CD14-positive monocyte (primary cell): ENCODE measurements at regions not wholly inside any gene's neighbourhood (a gene's known extent, or its start where the extent isn't known, plus 50 kb on each side); places are given as distances from the start of the nearest gene placed in this dataset.

ENCODE experiments used
- DNase-seq, 3 donors: peaks; one replicate each; pipeline ENCODE4 v3.0.0-alpha.2; 2011 to 2022
- H2AFZ ChIP-seq: 2 replicates; pipeline ENCODE4 v1.6.0; 2012; ENCODE audit warnings: mild to moderate bottlenecking, low read depth, low read length, inconsistent platforms; ENCODE audit not compliant: insufficient read depth, poor library complexity, severe bottlenecking
- H3K27ac ChIP-seq, 2 donors: 1 replicate in 1 of 2; 2 replicates in 1 of 2; pipeline ENCODE4 v1.5.1; 2012 to 2013; ENCODE audit warnings: low read length in 2 of 2, control low read depth in 1 of 2, inconsistent platforms in 1 of 2, low read depth in 1 of 2, mild to moderate bottlenecking in 1 of 2
- H3K27me3 ChIP-seq, 2 donors: one replicate each; pipeline versions ENCODE4 v1.6.0 to v1.6.1; 2011 to 2013; ENCODE audit warnings: low read length in 2 of 2; ENCODE audit not compliant: control insufficient read depth in 2 of 2, insufficient read depth in 2 of 2
- H3K36me3 ChIP-seq, 2 donors: replicated peaks in 1 of 2; 1 replicate in 1 of 2; 2 replicates in 1 of 2; pipeline versions ENCODE4 v1.5.1 to v1.6.1; 2012 to 2013; ENCODE audit warnings: low read length in 2 of 2, control low read depth in 1 of 2, inconsistent platforms in 1 of 2, mild to moderate bottlenecking in 1 of 2; ENCODE audit not compliant: insufficient read depth in 2 of 2, control insufficient read depth in 1 of 2
- H3K4me1 ChIP-seq, 2 donors: 1 replicate in 1 of 2; 2 replicates in 1 of 2; pipeline versions ENCODE4 v1.5.1 to v1.6.1; 2012 to 2013; ENCODE audit warnings: low read length in 2 of 2, control low read depth in 1 of 2, inconsistent platforms in 1 of 2, mild to moderate bottlenecking in 1 of 2, moderate library complexity in 1 of 2; ENCODE audit not compliant: insufficient read depth in 2 of 2, control insufficient read depth in 1 of 2
- H3K4me2 ChIP-seq: replicated peaks from 2 replicates; pipeline ENCODE3; 2012; ENCODE audit warnings: low read length, moderate library complexity, mild to moderate bottlenecking; ENCODE audit not compliant: poor library complexity, severe bottlenecking; ENCODE audit errors: extremely low read depth
- H3K4me3 ChIP-seq, 3 experiments: fragments of 200-600 bp in 1 of 3; sonication (generic) in 1 of 3; replicated peaks in 1 of 3; 1 replicate in 2 of 3; 2 replicates in 1 of 3; pipeline ENCODE4 v1.5.1; 2011 to 2013; ENCODE audit warnings: low read length in 3 of 3, mild to moderate bottlenecking in 3 of 3, control low read depth in 2 of 3, low read depth in 2 of 3, inconsistent platforms in 1 of 3, moderate library complexity in 1 of 3
- H3K79me2 ChIP-seq: 2 replicates; pipeline ENCODE4 v1.6.0; 2012; ENCODE audit warnings: mild to moderate bottlenecking, control low read depth, inconsistent platforms, low read length, moderate library complexity; ENCODE audit not compliant: insufficient read depth
- H3K9ac ChIP-seq: 2 replicates; pipeline ENCODE4 v1.6.0; 2017; ENCODE audit warnings: low read length, mild to moderate bottlenecking; ENCODE audit not compliant: insufficient read depth, poor library complexity, severe bottlenecking
- H3K9me3 ChIP-seq, 2 donors: replicated peaks in 1 of 2; 1 replicate in 1 of 2; 2 replicates in 1 of 2; pipeline versions ENCODE4 v1.5.1 to v1.6.1; 2012 to 2013; ENCODE audit warnings: low read length in 2 of 2, control low read depth in 1 of 2; ENCODE audit not compliant: control insufficient read depth in 1 of 2, insufficient read depth in 1 of 2
- H4K20me1 ChIP-seq: 2 replicates; pipeline ENCODE4 v1.6.0; 2012; ENCODE audit warnings: mild to moderate bottlenecking, low read length, control low read depth, moderate library complexity; ENCODE audit not compliant: insufficient read depth
- H3K27ac Mint-ChIP-seq, 7 donors: one replicate each; pipeline ENCODE4 v1.8.0; 2020; ENCODE audit warnings: mild to moderate bottlenecking in 7 of 7, mixed read lengths in 7 of 7, moderate library complexity in 6 of 7, inconsistent platforms in 2 of 7
- H3K27me3 Mint-ChIP-seq, 3 donors: one replicate each; pipeline ENCODE4 v1.8.0; 2021 to 2022; ENCODE audit warnings: low read depth in 3 of 3, mild to moderate bottlenecking in 3 of 3, mixed read lengths in 3 of 3, moderate library complexity in 3 of 3, inconsistent platforms in 1 of 3
- H3K36me3 Mint-ChIP-seq, 2 donors: one replicate each; pipeline ENCODE4 v1.8.0; 2020; ENCODE audit warnings: mixed read lengths in 2 of 2, inconsistent platforms in 1 of 2, mild to moderate bottlenecking in 1 of 2
- H3K4me1 Mint-ChIP-seq: one replicate; pipeline ENCODE4 v1.8.0; 2020; ENCODE audit warnings: mild to moderate bottlenecking, mixed read lengths
- H3K4me3 Mint-ChIP-seq, 2 donors: one replicate each; pipeline ENCODE4 v1.8.0; 2020; ENCODE audit warnings: mild to moderate bottlenecking in 2 of 2, mixed read lengths in 2 of 2, moderate library complexity in 1 of 2
- H3K9me3 Mint-ChIP-seq, 7 donors: one replicate each; pipeline ENCODE4 v1.8.0; 2020 to 2022; ENCODE audit warnings: mixed read lengths in 7 of 7, mild to moderate bottlenecking in 6 of 7, moderate library complexity in 6 of 7, inconsistent platforms in 2 of 7
- WGBS: methylation state at CpG from one replicate; pipeline ENCODE4 v1.1.5; 2013; ENCODE audit warnings: missing lambda C conversion rate; ENCODE audit not compliant: insufficient coverage; 5-methylcytosine and 5-hydroxymethylcytosine counted together
- intact Hi-C, 2 donors: fragments of 100-400 bp; cut with micrococcal nuclease; formaldehyde crosslinking; loops; one replicate each; pipeline versions ENCODE4 v1.15.0 to v1.15.1; 2023
- TF ChIP-seq, protein P1 (sequence below): fragments of 200-600 bp; IDR thresholded peaks from one replicate; pipeline ENCODE4 v1.8.0; 2022; ENCODE audit warnings: antibody characterized with exemption, mild to moderate bottlenecking

- Histone ChIP-seq H3K4me2 (no peak overlapping the region), H2AFZ (no peak overlapping the region), H3K79me2 (no peaks in the 10 kb centered on the region), H3K27me3 (peaks cover 0 to 8% of the 10 kb centered on the region in 2 donors), H4K20me1 (no peaks in the 10 kb centered on the region), H3K36me3 (no peaks in the 10 kb centered on the region), H3K4me3 (no peak overlapping the region), H3K27ac (no peak overlapping the region), H3K9me3 (no peaks in the 10 kb centered on the region), H3K9ac (no peak overlapping the region), H3K4me1 (peaks cover 18 to 24% of the 10 kb centered on the region in 2 donors)
- H3K27me3 Mint-ChIP-seq = peaks cover 5 to 31% (median 11%) of the 10 kb centered on the region in 3 donors
- H3K36me3 Mint-ChIP-seq = no peaks in the 10 kb centered on the region
- intact Hi-C loops = no loop called here
- H3K9me3 Mint-ChIP-seq = peaks cover 0 to 5% (median 0%) of the 10 kb centered on the region in 7 donors
- no peak overlapping the region for H3K27ac Mint-ChIP-seq
- DNase-seq = no peak
- H3K4me3 Mint-ChIP-seq = no peak overlapping the region
- TF ChIP-seq, protein P1, sequence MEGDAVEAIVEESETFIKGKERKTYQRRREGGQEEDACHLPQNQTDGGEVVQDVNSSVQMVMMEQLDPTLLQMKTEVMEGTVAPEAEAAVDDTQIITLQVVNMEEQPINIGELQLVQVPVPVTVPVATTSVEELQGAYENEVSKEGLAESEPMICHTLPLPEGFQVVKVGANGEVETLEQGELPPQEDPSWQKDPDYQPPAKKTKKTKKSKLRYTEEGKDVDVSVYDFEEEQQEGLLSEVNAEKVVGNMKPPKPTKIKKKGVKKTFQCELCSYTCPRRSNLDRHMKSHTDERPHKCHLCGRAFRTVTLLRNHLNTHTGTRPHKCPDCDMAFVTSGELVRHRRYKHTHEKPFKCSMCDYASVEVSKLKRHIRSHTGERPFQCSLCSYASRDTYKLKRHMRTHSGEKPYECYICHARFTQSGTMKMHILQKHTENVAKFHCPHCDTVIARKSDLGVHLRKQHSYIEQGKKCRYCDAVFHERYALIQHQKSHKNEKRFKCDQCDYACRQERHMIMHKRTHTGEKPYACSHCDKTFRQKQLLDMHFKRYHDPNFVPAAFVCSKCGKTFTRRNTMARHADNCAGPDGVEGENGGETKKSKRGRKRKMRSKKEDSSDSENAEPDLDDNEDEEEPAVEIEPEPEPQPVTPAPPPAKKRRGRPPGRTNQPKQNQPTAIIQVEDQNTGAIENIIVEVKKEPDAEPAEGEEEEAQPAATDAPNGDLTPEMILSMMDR = no peak
- 93% methylated on average over 16 of the region's 17 CpGs for WGBS
- peaks cover 17% of the 10 kb centered on the region for H3K4me1 Mint-ChIP-seq
Observed at GRCh38 chr9:136605988-136606660, 56.6 kb upstream of the EGFL7 start.

DNA sequence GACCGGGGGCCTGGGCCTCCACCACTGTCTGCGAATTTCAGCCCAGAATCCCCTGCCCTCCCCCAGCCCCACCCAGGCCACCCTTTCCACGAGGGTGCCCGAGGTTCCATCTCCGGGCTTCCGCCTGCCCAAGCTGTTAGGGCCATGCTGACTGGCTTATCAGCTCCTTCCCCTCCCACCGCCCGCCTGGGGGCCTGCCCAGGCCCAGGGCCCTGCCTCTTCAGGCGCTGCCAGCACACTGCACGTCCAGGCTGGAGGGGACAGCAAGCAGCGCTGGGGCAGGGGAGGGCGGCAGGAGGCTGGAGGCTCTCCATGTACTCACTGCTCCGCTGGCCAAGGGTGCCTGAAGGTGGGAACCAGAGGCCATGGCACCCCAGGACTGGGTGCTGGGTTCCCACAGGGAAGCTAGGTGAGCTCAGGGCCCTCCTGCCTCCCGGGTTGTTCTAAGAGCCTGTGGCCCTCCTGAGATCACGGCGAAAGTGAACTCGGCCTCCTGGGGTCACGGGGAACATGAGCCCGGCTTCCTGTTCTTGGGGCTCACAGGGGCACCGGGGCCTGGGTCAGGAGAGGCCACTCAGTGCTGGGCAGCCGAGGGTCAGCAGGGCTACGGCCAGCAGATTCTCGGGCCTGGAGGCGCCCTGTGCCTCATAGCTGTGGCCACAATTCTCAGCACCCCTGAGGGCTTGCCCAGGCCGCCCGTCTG is 57.7 kb upstream of the EGFL7 start:
- H3K36me3 ChIP-seq = no peaks in the 10 kb centered on the region
- DNase-seq = no peak
- H3K79me2 ChIP-seq = no peaks in the 10 kb centered on the region
- H2AFZ ChIP-seq = no peak overlapping the region
- no peak overlapping the region for H3K4me3 Mint-ChIP-seq
- H3K9ac ChIP-seq = no peak overlapping the region
- no peaks in the 10 kb centered on the region for H4K20me1 ChIP-seq
- peaks cover 0 to 10% (median 5%) of the 10 kb centered on the region in 7 donors for H3K9me3 Mint-ChIP-seq
- no peak overlapping the region for H3K27ac ChIP-seq
- TF ChIP-seq, protein P1 = no peak
- peaks cover 0 to 10% of the 10 kb centered on the region in 2 donors for H3K27me3 ChIP-seq
- H3K4me2 ChIP-seq = no peak overlapping the region
- peaks cover 0 to 5% of the 10 kb centered on the region in 2 donors for H3K9me3 ChIP-seq
- intact Hi-C loops = no loop called here
- H3K36me3 Mint-ChIP-seq = no peaks in the 10 kb centered on the region
- peaks cover 5 to 39% (median 19%) of the 10 kb centered on the region in 3 donors for H3K27me3 Mint-ChIP-seq
- no peak overlapping the region for H3K27ac Mint-ChIP-seq
- no peak overlapping the region for H3K4me3 ChIP-seq
- 90% methylated on average over 26 of the region's 26 CpGs for WGBS
- H3K4me1 ChIP-seq = peaks cover 18 to 24% of the 10 kb centered on the region in 2 donors
- peaks cover 17% of the 10 kb centered on the region for H3K4me1 Mint-ChIP-seq
